Ovary (tissue), 7 donors: ENCODE measurements at regions not wholly inside any gene's neighbourhood (a gene's known extent, or its start where the extent isn't known, plus 50 kb on each side); places are given as distances from the start of the nearest gene placed in this dataset.
"Not testable (repeated sequence)": the region's sequence is repeated elsewhere in the genome, so short reads cannot be mapped to it uniquely, and the experiment has no call there.

Experiments used
- DNase-seq, 5 donors: peaks; one replicate each; pipeline ENCODE4 v3.0.0-alpha.2; 2019 to 2020
- H3K27ac ChIP-seq, 2 donors: fragments of 200-600 bp; one replicate each; pipeline versions ENCODE4 v1.5.1 to v1.8.0; 2019 to 2022
- H3K27me3 ChIP-seq: fragments of 200-600 bp; one replicate; pipeline ENCODE4 v1.8.0; 2022
- H3K36me3 ChIP-seq: fragments of 200-600 bp; sonication (generic); one replicate; pipeline ENCODE4 v1.5.1; 2019
- H3K4me1 ChIP-seq: one replicate; pipeline ENCODE4 v1.8.1; 2013; ENCODE audit warnings: mild to moderate bottlenecking, moderate library complexity; ENCODE audit not compliant: insufficient read depth
- H3K4me3 ChIP-seq: fragments of 200-600 bp; sonication (generic); one replicate; pipeline ENCODE4 v1.5.1; 2017
- H3K9me3 ChIP-seq, 2 donors: fragments of 200-600 bp in 1 of 2; sonication (generic) in 1 of 2; one replicate each; pipeline versions ENCODE4 v1.5.1 to v1.8.1; 2013 to 2019; ENCODE audit warnings: mild to moderate bottlenecking in 1 of 2, moderate library complexity in 1 of 2
- WGBS, 3 donors: extraction: QIAGEN DNeasy Blood & Tissue Kit in 1 of 3; methylation state at CpG; one replicate each; pipeline versions ENCODE4 v1.1.5 to v1.1.7; 2013 to 2017; 5-methylcytosine and 5-hydroxymethylcytosine counted together
- intact Hi-C, 4 donors: fragments of 100-400 bp; cut with DNase I; formaldehyde crosslinking; loops; one replicate each; pipeline versions ENCODE4 v1.11.0 to v1.15.1; 2022 to 2023
- donor health status: DM: no; HTN: no; CAD: no; lungs with moderate emphysema.
- donor health status: DM: no; HTN: no; CAD: no.
- donor health status: Bipolar disorder and iron deficiency.
- donor health status: DM: no; HTN: no; CAD: no.
- donor health status: DM: yes; HTN: yes; CAD: no.

DNA sequence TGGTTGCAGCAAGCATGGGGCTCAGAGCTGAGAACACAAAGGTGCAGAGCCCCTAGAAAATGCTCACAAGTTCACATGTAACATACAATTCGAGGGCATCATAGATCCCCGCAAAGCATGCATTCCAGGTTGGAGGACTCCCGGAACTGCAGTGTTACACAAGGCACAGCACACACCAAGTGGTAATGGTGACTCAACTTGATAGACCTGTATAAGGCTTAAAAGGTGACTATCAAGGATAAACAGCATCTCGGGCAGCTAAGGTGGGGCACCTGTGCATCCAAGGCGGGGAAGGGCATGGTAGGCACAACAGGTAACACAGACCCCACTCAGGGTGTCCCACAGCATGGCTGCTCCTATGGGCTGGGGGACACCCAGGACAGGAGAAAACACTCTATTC, 167.3 kb downstream of the KLRB1 start:
- H3K27me3 ChIP-seq, H3K4me1 ChIP-seq, H3K9me3 ChIP-seq, H3K4me3 ChIP-seq, H3K36me3 ChIP-seq, DNase-seq, H3K27ac ChIP-seq, intact Hi-C loops: not testable (repeated sequence)
- WGBS, 3 donors: 87 to 100% (median 91%) methylated on average over 3 to 5 of the region's 5 CpGs

DNA sequence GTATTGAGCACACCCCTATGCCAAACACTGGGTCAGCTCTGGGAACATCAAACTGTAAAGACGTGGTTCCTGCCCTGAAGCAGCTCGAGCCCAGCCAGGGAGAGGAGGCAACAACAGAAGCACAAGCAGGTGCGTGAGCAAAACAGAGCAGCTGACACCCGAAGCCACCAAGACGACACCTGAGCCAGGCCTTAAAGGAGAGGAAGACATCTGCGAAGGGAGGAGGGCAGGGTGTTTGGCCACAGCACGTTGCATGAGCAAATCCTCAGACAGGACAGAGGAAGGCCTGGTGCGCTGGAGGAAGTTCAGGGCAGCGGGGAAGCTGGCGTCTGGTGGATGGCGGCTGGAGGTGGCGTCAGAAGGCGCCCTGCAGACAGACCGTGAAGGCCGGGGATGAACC, 172.0 kb downstream of the KLRB1 start:
- H3K4me3 ChIP-seq, DNase-seq, intact Hi-C loops, H3K4me1 ChIP-seq, H3K27ac ChIP-seq, H3K27me3 ChIP-seq, H3K9me3 ChIP-seq, H3K36me3 ChIP-seq: not testable (repeated sequence)
- WGBS, 3 donors: 87 to 96% (median 95%) methylated on average over 7 to 10 of the region's 15 CpGs

DNA sequence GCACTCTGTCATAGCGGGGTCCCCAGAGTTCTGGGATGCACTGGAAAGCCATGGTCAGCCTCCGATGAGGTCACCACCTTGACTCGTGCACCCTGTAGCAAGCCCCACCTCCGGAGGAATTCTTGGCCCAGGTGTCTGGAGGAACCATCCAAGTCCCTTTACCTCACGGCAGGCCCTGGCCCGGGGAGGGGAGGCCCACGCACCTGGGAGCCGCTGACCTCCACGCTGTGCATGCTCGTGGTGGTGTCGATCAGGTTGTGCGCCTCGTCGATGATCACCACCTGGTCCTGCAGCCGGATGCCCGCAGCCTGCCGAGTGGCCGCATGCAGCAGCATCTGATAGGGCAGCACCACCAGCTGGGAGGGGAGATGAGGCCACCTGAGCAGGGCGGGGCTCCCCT, 177.3 kb downstream of the KLRB1 start:
- H3K27ac ChIP-seq, H3K4me3 ChIP-seq, H3K36me3 ChIP-seq, H3K9me3 ChIP-seq, H3K4me1 ChIP-seq, intact Hi-C loops, DNase-seq, H3K27me3 ChIP-seq: not testable (repeated sequence)
- WGBS, 3 donors: 90 to 100% (median 100%) methylated on average over 1 to 16 of the region's 19 CpGs

DNA sequence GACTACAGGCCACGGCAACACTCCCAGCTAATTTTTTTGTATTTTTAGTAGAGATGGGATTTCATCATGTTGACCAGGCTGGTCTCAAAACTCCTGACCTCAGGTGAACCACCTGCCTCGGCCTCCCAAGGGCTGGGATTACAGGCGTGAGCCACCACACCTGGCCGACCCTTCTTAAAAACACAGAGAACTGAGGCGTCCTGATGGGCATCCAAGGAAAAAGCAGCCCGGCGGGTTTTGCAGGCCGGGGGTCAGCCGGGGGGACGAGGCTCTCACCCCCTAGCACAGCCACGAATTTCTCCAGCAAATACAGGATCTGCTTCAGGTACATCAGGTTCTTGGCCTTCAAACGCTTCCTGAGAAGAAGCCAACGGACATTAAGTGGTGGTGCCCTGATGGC, 178.9 kb downstream of the KLRB1 start:
- H3K27ac ChIP-seq, DNase-seq, H3K4me1 ChIP-seq, H3K9me3 ChIP-seq, intact Hi-C loops, H3K27me3 ChIP-seq, H3K36me3 ChIP-seq, H3K4me3 ChIP-seq: not testable (repeated sequence)
- 92 to 96% (median 96%) methylated on average over 6 to 12 of the region's 13 CpGs for WGBS, 3 donors

DNA sequence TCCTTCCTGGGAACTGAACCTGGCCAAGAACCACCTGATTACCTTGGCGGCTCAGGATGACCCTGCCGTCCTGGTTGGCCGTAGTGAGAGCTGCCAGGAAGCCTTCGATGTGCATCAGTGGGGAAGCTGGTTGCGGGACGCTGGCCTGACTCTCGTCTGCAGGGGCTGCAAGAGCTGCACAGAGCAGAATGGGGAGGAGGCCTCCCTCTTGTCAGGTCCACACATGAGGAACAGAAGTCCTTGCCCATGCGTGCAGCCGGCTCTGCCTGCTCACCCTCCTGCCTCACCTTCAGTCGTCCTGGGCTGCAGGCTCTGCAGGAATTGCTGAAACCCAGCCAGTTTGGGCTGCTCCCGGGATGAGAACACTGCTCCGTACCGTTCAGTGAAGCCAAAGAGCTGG, 182.3 kb downstream of the KLRB1 start:
- H3K36me3 ChIP-seq, H3K27ac ChIP-seq, H3K4me3 ChIP-seq, H3K9me3 ChIP-seq, intact Hi-C loops, DNase-seq, H3K4me1 ChIP-seq, H3K27me3 ChIP-seq: not testable (repeated sequence)
- WGBS, 3 donors: 95 to 100% (median 100%) methylated on average over 1 to 10 of the region's 13 CpGs

DNA sequence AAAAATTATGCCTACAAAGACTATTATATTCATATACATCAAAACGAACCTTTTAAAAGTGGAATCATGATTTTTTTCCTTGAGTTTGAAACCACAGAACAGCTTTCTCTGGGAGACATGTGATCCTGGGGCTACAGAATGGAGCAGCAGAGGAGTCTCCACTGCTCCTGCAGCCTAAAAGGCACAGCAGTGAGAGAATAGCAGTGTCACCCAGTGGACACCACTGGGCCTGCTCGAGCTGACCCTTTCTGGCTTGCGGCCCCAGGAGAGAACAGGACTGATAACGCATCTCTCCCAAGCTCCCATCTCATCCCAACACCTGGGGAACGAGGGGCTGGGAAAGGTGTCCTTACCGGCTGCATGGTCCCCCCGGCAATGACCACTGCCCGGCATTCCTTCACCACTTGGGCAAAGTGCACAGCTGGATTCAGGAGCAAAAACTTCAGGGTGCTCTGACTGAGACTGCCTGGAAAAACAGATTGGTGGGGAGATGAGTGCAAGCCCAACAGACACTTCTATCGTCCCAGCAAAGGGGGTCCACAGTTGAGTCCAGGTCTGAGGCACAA, 183.5 kb downstream of the KLRB1 start:
- WGBS, 3 donors: 86 to 94% (median 94%) methylated on average over 8 to 9 of the region's 9 CpGs
- H3K27ac ChIP-seq, H3K36me3 ChIP-seq, H3K9me3 ChIP-seq, H3K4me1 ChIP-seq, DNase-seq, H3K4me3 ChIP-seq, intact Hi-C loops, H3K27me3 ChIP-seq: not testable (repeated sequence)

DNA sequence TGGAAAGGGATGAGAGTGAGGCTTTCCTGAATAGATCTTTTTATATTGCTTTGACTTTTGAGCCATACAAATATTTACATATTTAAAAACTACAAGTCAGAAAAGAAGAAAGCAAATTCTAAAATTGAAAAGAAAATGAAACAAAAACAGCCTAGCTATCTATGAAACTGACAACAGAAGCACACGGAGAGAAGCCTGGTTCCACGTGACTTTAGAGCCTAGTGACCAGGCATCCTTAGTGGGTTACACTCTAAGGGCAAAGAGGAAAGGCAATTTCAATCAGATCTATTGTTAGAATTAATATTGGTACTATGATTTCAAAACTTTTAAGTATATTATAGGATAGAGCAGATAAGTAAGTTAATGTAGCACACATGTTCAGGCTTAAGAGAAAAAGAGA, 185.0 kb downstream of the KLRB1 start:
- H3K9me3 ChIP-seq, DNase-seq, H3K27me3 ChIP-seq, intact Hi-C loops, H3K4me1 ChIP-seq, H3K4me3 ChIP-seq, H3K36me3 ChIP-seq, H3K27ac ChIP-seq: not testable (repeated sequence)
- WGBS, 3 donors: 10 to 32% methylated on average over 2 of the region's 2 CpGs; no CpG with 5 or more reads in 1 of the 3 donors

DNA sequence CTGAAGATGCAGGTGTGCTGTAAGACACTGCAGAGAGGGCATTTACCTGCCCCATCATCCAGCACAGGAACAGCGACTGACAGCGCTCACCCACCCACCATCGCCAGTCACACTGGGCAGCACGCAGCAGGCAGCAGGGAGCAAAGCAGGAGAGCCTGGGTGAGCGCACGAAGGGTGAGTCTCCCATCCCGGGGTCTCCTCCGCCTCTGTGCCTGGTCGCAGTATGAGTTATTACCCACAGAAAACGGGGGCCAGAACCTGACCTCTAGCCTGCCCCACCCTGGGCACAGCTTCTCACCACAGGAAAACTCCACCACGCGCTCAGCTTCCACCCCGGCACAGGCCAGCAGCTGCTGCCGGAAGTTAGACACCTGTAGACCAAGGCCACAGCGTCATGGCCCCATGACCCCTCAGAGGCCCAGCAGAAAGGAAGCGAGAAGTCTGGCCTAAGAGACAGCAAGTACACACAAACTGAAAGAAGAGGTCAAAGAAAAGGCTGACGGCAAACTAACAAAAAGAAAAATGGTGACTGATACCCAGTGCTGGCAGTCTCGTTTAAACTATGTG, 186.1 kb downstream of the KLRB1 start:
- H3K27me3 ChIP-seq: not testable (repeated sequence)

DNA sequence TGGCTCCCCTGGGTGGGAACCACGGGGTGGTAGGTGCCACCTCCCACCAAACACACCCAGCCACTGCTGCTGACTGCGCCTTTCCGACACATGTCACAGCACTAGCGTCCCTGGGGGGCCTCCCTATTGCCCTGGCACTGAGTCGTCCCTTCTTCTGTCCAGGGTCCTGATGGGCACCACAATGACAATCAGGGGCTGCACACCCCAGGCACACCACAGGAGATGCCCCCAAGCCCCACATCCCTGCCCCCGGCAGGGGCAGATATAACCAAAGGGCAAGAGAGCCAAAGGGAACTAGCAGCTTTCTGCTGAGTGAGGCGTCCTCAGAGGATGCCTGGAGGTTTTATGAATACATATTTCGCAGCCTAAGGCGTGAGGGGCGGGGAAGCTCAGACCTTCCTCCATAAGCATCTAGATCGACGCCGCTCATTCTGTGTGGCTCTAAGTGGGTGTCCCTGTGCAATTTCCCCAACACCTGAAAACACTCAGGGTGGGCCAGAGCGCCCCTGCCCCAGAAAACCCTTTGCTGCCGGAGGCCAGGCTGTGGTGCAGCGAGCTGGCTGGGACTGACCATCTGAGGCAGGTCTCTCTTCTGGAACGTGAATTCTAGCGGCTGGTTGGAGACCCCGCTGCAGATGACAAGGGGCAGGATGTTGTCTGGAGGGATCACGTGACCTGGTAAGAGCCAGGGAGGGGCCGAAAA, 186.7 kb downstream of the KLRB1 start:
- H3K9me3 ChIP-seq, H3K27me3 ChIP-seq, DNase-seq, H3K4me1 ChIP-seq, H3K36me3 ChIP-seq, H3K27ac ChIP-seq, H3K4me3 ChIP-seq, intact Hi-C loops: not testable (repeated sequence)
- WGBS, 3 donors: 92 to 96% (median 95%) methylated on average over 16 to 21 of the region's 21 CpGs

More for the DNA sequence above, 186.1 kb downstream of the KLRB1 start:
- H3K36me3 ChIP-seq, H3K4me3 ChIP-seq, DNase-seq, H3K4me1 ChIP-seq, H3K27ac ChIP-seq, H3K9me3 ChIP-seq, intact Hi-C loops: not testable (repeated sequence)
- whole genome bisulfite sequencing, 3 donors: 79 to 85% (median 79%) methylated on average over 9 to 12 of the region's 18 CpGs

DNA sequence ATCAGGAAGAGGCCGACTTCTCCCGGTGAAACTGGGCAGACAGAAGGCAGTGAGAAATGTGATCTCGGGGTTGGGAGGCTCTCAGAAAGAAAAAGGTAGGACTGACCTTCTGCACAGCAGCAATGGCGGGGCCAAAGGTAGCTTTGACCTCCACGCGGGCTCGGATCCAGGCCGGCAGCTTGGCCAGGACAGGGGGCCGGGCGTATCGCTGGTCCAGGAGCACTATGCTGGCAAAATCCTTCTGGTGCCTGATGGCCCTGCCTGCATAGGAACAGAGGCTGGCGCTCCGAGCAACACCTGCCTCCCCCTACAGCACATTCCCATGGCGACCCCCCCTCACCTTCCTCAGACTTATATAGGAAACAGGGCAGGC, 189.1 kb downstream of the KLRB1 start:
- intact Hi-C loops, DNase-seq, H3K4me1 ChIP-seq, H3K4me3 ChIP-seq, H3K27me3 ChIP-seq, H3K36me3 ChIP-seq, H3K9me3 ChIP-seq, H3K27ac ChIP-seq: not testable (repeated sequence)
- WGBS, 3 donors: 85 to 97% (median 97%) methylated on average over 8 to 11 of the region's 14 CpGs

DNA sequence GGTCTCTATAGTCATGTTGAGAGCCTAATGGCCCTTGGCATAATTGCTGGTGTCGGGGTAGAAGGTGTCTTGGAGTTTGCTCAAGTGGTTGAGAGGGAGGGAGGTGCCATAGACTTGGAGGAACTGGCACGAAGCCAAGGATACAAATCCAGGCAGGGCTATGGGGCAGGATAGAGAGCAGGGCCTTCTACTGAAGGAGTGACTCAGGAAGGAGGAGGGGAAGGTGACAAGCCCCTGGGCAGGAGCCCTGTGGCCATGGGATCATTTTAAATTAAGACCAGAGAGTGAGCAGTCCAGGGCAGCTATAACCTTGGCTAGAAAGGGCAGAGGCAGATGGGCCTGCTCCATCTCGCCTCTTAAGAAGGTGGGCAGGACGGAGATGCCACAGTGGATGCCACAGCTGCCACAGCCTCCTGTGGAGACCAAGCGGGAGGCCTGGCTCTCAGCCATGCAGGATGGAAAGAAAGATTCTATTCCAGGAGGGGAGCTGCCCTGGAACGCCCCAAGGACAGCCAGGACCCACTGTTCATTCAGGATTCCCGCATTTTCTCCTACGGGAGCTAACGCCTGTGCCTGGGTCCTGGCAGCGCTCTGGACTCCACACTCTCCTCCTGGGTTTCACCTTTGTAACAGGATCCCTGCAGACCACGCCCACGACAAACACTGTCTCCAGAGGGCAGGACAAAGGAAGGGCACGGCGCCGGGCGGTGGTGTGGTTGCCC, 189.6 kb downstream of the KLRB1 start:
- H3K9me3 ChIP-seq, H3K4me3 ChIP-seq, H3K27me3 ChIP-seq, H3K4me1 ChIP-seq, intact Hi-C loops, DNase-seq, H3K36me3 ChIP-seq, H3K27ac ChIP-seq: not testable (repeated sequence)
- 79 to 84% (median 82%) methylated on average over 9 to 11 of the region's 16 CpGs for WGBS, 3 donors

DNA sequence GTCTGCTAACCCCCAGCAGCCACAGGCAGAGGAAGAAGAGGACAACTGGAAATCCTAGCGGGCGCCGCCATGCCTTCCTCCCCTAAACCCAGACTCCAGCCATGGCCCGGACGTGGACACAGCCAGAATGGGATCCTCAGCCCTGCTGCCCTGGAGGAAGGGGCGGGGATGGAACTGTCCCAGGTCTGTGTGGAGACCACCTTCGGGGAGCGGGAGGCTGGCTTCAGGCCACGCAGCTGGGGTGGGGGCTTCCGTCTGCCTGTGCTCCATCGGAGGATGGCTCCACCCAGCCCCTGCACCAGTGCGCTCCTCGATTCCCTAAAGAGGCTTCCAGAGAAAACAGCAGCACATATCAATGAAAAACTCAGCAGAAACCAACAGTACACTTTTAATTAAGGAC, 190.4 kb downstream of the KLRB1 start:
- H3K4me3 ChIP-seq, DNase-seq, H3K27ac ChIP-seq, H3K36me3 ChIP-seq, intact Hi-C loops, H3K9me3 ChIP-seq, H3K4me1 ChIP-seq, H3K27me3 ChIP-seq: not testable (repeated sequence)
- 72 to 87% (median 83%) methylated on average over 6 to 9 of the region's 13 CpGs for WGBS, 3 donors
